Loucy (cell line): ENCODE measurements at regions not wholly inside any gene's neighbourhood (a gene's known extent, or its start where the extent isn't known, plus 50 kb on each side); places are given as distances from the start of the nearest gene placed in this dataset.

Experiments
- H2AFZ ChIP-seq: fragments of 200-600 bp; sonication (generic); 2 replicates; pipeline ENCODE4 v1.6.0; 2016; ENCODE audit warnings: antibody characterized with exemption, mild to moderate bottlenecking, low read length, moderate library complexity
- H3F3A ChIP-seq: fragments of 200-600 bp; 2 replicates; pipeline ENCODE4 v1.6.0; 2016; ENCODE audit warnings: antibody characterized with exemption, low read depth, mild to moderate bottlenecking
- H3K27me3 ChIP-seq: fragments of 200-600 bp; sonication (generic); 2 replicates; pipeline ENCODE4 v1.6.1; 2014; ENCODE audit warnings: low read length, mild to moderate bottlenecking; ENCODE audit not compliant: insufficient read depth, poor library complexity, severe bottlenecking
- H3K36me3 ChIP-seq: fragments of 200-600 bp; sonication (generic); 2 replicates; pipeline ENCODE4 v1.6.1; 2016; ENCODE audit warnings: low read length; ENCODE audit not compliant: insufficient read depth
- H3K4me1 ChIP-seq: fragments of 200-600 bp; sonication (generic); 2 replicates; pipeline ENCODE4 v1.5.1; 2014; ENCODE audit warnings: low read length, mild to moderate bottlenecking; ENCODE audit not compliant: insufficient read depth, poor library complexity, severe bottlenecking
- H3K4me2 ChIP-seq: fragments of 200-600 bp; sonication (generic); 2 replicates; pipeline ENCODE4 v1.6.0; 2014; ENCODE audit warnings: antibody characterized with exemption, low read length, low read depth, mild to moderate bottlenecking; ENCODE audit not compliant: poor library complexity, severe bottlenecking
- H3K4me3 ChIP-seq: fragments of 200-600 bp; sonication (generic); 2 replicates; pipeline ENCODE4 v1.5.1; 2014; ENCODE audit warnings: low read length, mild to moderate bottlenecking, mixed read lengths; ENCODE audit not compliant: poor library complexity, severe bottlenecking
- H3K79me2 ChIP-seq: fragments of 200-600 bp; sonication (generic); 2 replicates; pipeline ENCODE4 v1.6.1; 2014; ENCODE audit warnings: low read length; ENCODE audit not compliant: insufficient read depth
- H3K9ac ChIP-seq: fragments of 200-600 bp; sonication (generic); 2 replicates; pipeline ENCODE4 v1.6.0; 2014; ENCODE audit warnings: mild to moderate bottlenecking, low read depth, low read length, moderate library complexity; ENCODE audit not compliant: poor library complexity, severe bottlenecking
- H3K9me2 ChIP-seq: fragments of 200-600 bp; sonication (generic); replicated peaks from 2 replicates; pipeline ENCODE4 v1.6.1; 2016; ENCODE audit warnings: low read depth, low read length, mixed read lengths
- H3K9me3 ChIP-seq: fragments of 200-600 bp; sonication (generic); 2 replicates; pipeline ENCODE4 v1.6.1; 2014; ENCODE audit warnings: mild to moderate bottlenecking, antibody characterized with exemption, low read length, low read depth; ENCODE audit not compliant: insufficient read depth
- H4K20me1 ChIP-seq: fragments of 200-600 bp; sonication (generic); 2 replicates; pipeline ENCODE4 v1.6.0; 2014; ENCODE audit warnings: antibody characterized with exemption, low read length, mild to moderate bottlenecking; ENCODE audit not compliant: insufficient read depth, poor library complexity, severe bottlenecking
- EZH2phosphoT487 ChIP-seq: fragments of 200-600 bp; IDR thresholded peaks from 2 replicates; pipeline ENCODE4 v1.6.1; 2018; ENCODE audit warnings: antibody characterized with exemption, mild to moderate bottlenecking, moderate library complexity, borderline replicate concordance
- TF ChIP-seq, protein P1 (sequence below): fragments of 200-600 bp; sonication (generic); conservative IDR thresholded peaks from 2 replicates; pipeline ENCODE4 v1.5.1; 2014; ENCODE audit warnings: mild to moderate bottlenecking, antibody characterized with exemption, low read length

DNA sequence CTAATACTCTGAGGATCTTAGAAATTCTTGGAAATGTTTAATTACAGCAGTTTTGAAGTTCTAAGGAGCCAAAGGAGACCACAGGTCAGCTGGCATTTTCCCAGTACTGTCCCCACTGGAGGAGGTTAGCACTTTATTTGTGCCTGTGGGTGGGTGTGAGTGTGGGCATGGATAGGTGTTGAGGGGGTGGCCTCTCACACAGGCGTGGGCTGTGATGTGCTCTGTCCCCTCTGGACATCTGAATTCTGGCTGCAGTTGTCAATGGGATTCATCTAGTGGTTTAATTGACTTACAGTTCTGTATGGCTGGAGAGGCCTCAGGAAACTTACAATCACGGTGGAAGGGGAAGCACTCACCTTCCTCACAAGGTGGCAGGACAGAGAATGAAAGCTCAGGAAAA lies 135.4 kb upstream of the NAMPT start:
- no peak overlapping the region for H3K9ac ChIP-seq
- H3F3A ChIP-seq = no peaks in the 10 kb centered on the region
- no peaks in the 10 kb centered on the region for H3K36me3 ChIP-seq
- H3K79me2 ChIP-seq = no peaks in the 10 kb centered on the region
- TF ChIP-seq, protein P1, sequence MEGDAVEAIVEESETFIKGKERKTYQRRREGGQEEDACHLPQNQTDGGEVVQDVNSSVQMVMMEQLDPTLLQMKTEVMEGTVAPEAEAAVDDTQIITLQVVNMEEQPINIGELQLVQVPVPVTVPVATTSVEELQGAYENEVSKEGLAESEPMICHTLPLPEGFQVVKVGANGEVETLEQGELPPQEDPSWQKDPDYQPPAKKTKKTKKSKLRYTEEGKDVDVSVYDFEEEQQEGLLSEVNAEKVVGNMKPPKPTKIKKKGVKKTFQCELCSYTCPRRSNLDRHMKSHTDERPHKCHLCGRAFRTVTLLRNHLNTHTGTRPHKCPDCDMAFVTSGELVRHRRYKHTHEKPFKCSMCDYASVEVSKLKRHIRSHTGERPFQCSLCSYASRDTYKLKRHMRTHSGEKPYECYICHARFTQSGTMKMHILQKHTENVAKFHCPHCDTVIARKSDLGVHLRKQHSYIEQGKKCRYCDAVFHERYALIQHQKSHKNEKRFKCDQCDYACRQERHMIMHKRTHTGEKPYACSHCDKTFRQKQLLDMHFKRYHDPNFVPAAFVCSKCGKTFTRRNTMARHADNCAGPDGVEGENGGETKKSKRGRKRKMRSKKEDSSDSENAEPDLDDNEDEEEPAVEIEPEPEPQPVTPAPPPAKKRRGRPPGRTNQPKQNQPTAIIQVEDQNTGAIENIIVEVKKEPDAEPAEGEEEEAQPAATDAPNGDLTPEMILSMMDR = no peak
- no peak for TF ChIP-seq EZH2phosphoT487
- no peak overlapping the region for H3K4me3 ChIP-seq
- no peaks in the 10 kb centered on the region for H3K4me1 ChIP-seq
- no peaks in the 10 kb centered on the region for H3K9me2 ChIP-seq
- H2AFZ ChIP-seq = no peak overlapping the region
- peaks cover 8% of the 10 kb centered on the region for H3K27me3 ChIP-seq
- H3K4me2 ChIP-seq = no peak overlapping the region
- H4K20me1 ChIP-seq = no peaks in the 10 kb centered on the region
- H3K9me3 ChIP-seq = no peaks in the 10 kb centered on the region

DNA sequence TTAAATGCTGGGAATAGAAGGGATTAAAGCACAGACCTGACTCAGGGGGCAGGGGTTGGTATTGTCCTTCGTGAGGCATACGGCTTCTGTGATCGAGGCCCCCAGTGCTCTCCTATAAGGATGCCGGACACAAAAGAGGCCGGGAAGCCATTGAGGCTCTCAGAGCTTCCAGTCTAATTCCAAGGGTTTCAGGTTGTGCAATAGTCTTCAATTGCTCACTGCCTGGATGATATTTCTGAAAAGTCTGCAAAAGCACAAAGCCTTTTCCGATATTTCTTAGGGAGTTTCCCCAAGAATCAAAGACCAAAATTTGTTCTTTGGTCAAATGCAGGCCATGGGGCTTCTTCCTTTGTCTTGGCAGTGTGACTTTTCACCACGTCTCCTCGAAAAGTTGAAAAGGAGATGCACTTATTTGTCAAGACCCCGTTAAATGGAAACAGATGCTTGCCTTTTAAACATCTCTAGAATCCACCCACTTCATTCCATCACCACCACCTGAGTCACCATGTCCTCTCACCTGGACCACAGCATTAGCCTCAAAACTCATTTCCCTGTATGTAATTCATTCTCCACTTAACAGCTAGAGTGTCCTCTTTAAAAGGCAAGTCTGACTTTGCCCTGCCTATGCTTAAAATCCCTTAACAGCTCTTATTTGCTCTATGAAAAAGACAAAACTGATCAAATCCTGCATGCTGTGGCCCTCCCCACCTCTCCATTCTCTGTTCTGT lies 134.8 kb upstream of the NAMPT start:
- Histone ChIP-seq H2AFZ (no peak overlapping the region), H3K4me2 (no peak overlapping the region), H3K79me2 (no peaks in the 10 kb centered on the region), H3K4me3 (no peak overlapping the region), H3K36me3 (no peaks in the 10 kb centered on the region), H3K9me2 (no peaks in the 10 kb centered on the region), H3K27me3 (peaks cover 10% of the 10 kb centered on the region), H3K9me3 (no peaks in the 10 kb centered on the region), H4K20me1 (no peaks in the 10 kb centered on the region), H3F3A (no peaks in the 10 kb centered on the region), H3K9ac (no peak overlapping the region), H3K4me1 (no peaks in the 10 kb centered on the region)
- no peak for TF ChIP-seq EZH2phosphoT487
- TF ChIP-seq, protein P1 = no peak

DNA sequence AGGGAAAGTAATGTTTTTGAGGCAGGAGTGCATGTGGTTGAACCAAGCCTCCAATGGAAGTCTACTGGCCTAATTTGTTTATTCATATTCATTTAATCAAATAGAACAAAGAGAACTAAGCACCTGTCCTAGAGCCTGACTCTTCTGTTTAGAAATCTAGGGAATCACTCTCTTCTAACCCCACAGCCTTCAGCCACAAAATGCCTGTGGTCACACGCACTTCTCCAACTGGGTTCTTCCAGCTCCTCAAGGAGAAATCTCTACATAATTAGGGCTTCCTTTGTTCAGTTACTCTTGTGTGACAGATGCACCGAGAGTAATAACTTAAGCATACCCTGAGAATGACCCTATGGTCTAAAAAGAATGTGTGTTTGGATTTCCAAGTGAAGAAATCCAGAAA lies 133.7 kb upstream of the NAMPT start:
- Histone ChIP-seq H3K79me2 (no peaks in the 10 kb centered on the region), H3K9ac (no peak overlapping the region), H3K9me2 (no peaks in the 10 kb centered on the region), H3K4me2 (no peak overlapping the region), H4K20me1 (no peaks in the 10 kb centered on the region), H3K9me3 (no peaks in the 10 kb centered on the region), H3K27me3 (peaks cover 10% of the 10 kb centered on the region), H3F3A (no peaks in the 10 kb centered on the region), H3K4me3 (no peak overlapping the region), H3K4me1 (no peaks in the 10 kb centered on the region), H3K36me3 (no peaks in the 10 kb centered on the region), H2AFZ (no peak overlapping the region)
- TF ChIP-seq, protein P1 = no peak
- no peak for TF ChIP-seq EZH2phosphoT487
